ENCODE measurements at regions not wholly inside any gene's neighbourhood (a gene's known extent, or its start where the extent isn't known, plus 50 kb on each side); places are given as distances from the start of the nearest gene placed in this dataset.

DNA sequence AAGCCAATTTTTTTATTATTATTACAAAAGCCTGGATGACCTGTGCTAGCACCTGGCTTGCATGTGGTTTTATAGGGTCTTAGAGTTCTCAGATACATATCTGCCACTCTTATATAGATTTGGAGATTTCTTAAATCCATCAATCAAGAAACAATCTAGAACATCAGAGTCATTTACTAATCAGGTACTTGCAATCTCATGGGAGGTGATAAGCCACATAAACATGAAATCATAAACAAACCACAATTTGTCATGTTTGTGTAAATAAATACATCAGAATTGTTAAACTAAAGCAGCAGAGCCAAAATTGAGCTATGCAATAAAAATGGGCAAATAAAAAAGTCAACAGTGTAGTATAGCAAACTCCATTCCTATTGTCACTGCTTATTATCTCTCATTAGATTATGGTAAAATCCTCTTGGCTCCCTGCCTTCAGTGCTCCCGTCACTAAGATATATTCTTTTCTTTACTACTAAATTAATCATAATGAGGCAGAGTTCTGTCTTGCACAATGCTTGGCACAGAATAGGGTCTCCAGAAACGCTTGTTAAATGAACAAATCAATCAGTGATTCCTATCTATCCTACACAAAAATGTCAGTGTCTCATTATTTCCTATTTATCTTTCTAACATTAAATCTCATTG is 108.7 kb upstream of the TTC29 start:
- ChIA-PET POLR2A (ENCODE audit: partially characterized antibody) (no interaction called here), CTCF (ENCODE audit: partially characterized antibody) (no interaction called here)

More for the DNA sequence above, 108.7 kb upstream of the TTC29 start:
- Histone ChIP-seq H3K4me1 (replicated peaks in 1 of 4; ENCODE audit: control insufficient read depth in 3 of 4, insufficient read depth in 4 of 4, low read length in 3 of 4) (no peaks in the 10 kb centered on the region), H2BK5ac (ENCODE audit: low read depth, low read length) (no peak overlapping the region), H3K56ac (replicated peaks; ENCODE audit: insufficient read length, low read depth, low read length) (no peak overlapping the region), H2BK20ac (ENCODE audit: low read length) (no peak overlapping the region), H3K4ac (replicated peaks; ENCODE audit: insufficient read length, low read depth, low read length) (no peak overlapping the region), H3K4me2 (ENCODE audit: insufficient read depth in 1 of 2, low read depth in 2 of 2, low read length in 2 of 2) (no peak overlapping the region), H2AFZ (ENCODE audit: low read length) (no peak overlapping the region), H3K9me3 (ENCODE audit: insufficient read depth in 2 of 2, low read depth in 1 of 2, low read length in 1 of 2) (peaks cover 0 to 6% of the 10 kb centered on the region in 2 experiments; a peak in 1 of 4 replicates), H2BK12ac (ENCODE audit: low read depth, low read length) (no peak overlapping the region), H4K5ac (ENCODE audit: insufficient read length, low read depth, low read length) (no peak overlapping the region), H3K79me2 (ENCODE audit: control insufficient read depth in 1 of 2, insufficient read depth in 2 of 2, low read length in 2 of 2) (no peaks in the 10 kb centered on the region), H4K91ac (replicated peaks; ENCODE audit: insufficient read length, low read length) (no peak overlapping the region), H2BK120ac (replicated peaks; ENCODE audit: low read depth, low read length) (no peak overlapping the region), H2AK5ac (ENCODE audit: low read depth, low read length) (no peak overlapping the region), H3K27me3 (replicated peaks in 1 of 4; ENCODE audit: control insufficient read depth in 3 of 4, extremely low read depth in 1 of 4, insufficient read depth in 3 of 4, low read length in 3 of 4) (no peaks in the 10 kb centered on the region), H3K27ac (ENCODE audit: low read depth, low read length) (no peak overlapping the region), H3K9ac (replicated peaks in 1 of 4; ENCODE audit: extremely low read depth in 1 of 4, low read depth in 3 of 4, low read length in 3 of 4) (no peak overlapping the region), H3K36me3 (ENCODE audit: control insufficient read depth in 2 of 4, insufficient read depth in 4 of 4, low read length in 3 of 4) (no peaks in the 10 kb centered on the region), H4K8ac (ENCODE audit: extremely low read depth, insufficient read depth, low read length) (no peak overlapping the region), H3K23me2 (ENCODE audit: low read depth, low read length) (no peaks in the 10 kb centered on the region), H3K18ac (ENCODE audit: extremely low read depth, low read length) (no peak overlapping the region), H4K20me1 (replicated peaks in 1 of 2; ENCODE audit: control insufficient read depth in 1 of 2, insufficient read depth in 2 of 2, low read length in 2 of 2) (no peaks in the 10 kb centered on the region), H2BK15ac (ENCODE audit: low read length) (no peak overlapping the region), H3K14ac (ENCODE audit: insufficient read length) (no peak overlapping the region), H3K4me3 (ENCODE audit: extremely low read depth in 1 of 4, insufficient read depth in 2 of 4, low read depth in 3 of 4, low read length in 4 of 4) (no peak overlapping the region), H3K23ac (ENCODE audit: insufficient read length) (no peak overlapping the region), H3K79me1 (ENCODE audit: low read depth, low read length) (no peaks in the 10 kb centered on the region)
- FAIRE-seq (no peak), DNase-seq (ENCODE audit: low read depth in 1 of 2, low spot score in 2 of 2) (no peak)
- TF ChIP-seq SP2 (IDR thresholded peaks at IDR 0.05; ENCODE audit: low read length), result no peak
- TF ChIP-seq GTF2F1 (IDR thresholded peaks at IDR 0.05; ENCODE audit: borderline replicate concordance, low read depth, low read length), result no peak
- TF ChIP-seq CHD1 (IDR thresholded peaks at IDR 0.05; ENCODE audit: low read depth, low read length), result no peak
- TF ChIP-seq MAFK (IDR thresholded peaks at IDR 0.05; ENCODE audit: low read depth, low read length), result no peak
- no peak for TF ChIP-seq RAD21 (IDR thresholded peaks at IDR 0.05 in 1 of 2, conservative IDR thresholded peaks at IDR 0.05 in 1 of 2; ENCODE audit: low read depth in 2 of 2, low read length in 2 of 2)
- 80% methylated on average over 2 of the region's 2 CpGs; no CpG with 5 or more reads in 1 of the 2 experiments for WGBS, 2 experiments (ENCODE audit: extremely low coverage in 1 of 2, insufficient coverage in 1 of 2, insufficient read length in 1 of 2, insufficient replicate concordance in 2 of 2, low coverage in 1 of 2, low lambda C conversion rate in 2 of 2, missing lambda C conversion rate in 1 of 2)
